HEK293 (cell line): ENCODE measurements at regions not wholly inside any gene's neighbourhood (a gene's known extent, or its start where the extent isn't known, plus 50 kb on each side); places are given as distances from the start of the nearest gene placed in this dataset.

Experiments used
- CTCF ChIA-PET: fragments of 350-600 bp; formaldehyde crosslinking; extraction: SDS; loops from one replicate; lab custom pipeline; 2021; ENCODE audit warnings: antibody characterized with exemption; lab: Yijun Ruan, JAX
- POLR2A ChIA-PET: fragments of 300-600 bp; formaldehyde crosslinking; extraction: SDS; loops from one replicate; lab custom pipeline; 2020; ENCODE audit warnings: antibody characterized with exemption, inconsistent platforms; lab: Yijun Ruan, JAX
- H3K27ac ChIP-seq: fragments of 200-500 bp; sonication (Bioruptor generic); 2 replicates; pipeline ENCODE4 v1.5.1; 2014; ENCODE audit warnings: low read depth, low read length, control low read depth, inconsistent platforms; ENCODE audit errors: extremely low read depth
- H3K36me3 ChIP-seq, 2 experiments: fragments of 200-500 bp in 1 of 2; sonication (Bioruptor generic) in 1 of 2; 1 replicate in 1 of 2; 2 replicates in 1 of 2; pipeline ENCODE4 v1.5.1; 2014 to 2017; ENCODE audit warnings: inconsistent platforms in 2 of 2, low read length in 2 of 2; ENCODE audit not compliant: control insufficient read depth in 2 of 2, insufficient read depth in 1 of 2
- H3K4me1 ChIP-seq: fragments of 200-500 bp; sonication (Bioruptor generic); 2 replicates; pipeline ENCODE4 v1.5.1; 2014; ENCODE audit warnings: mild to moderate bottlenecking, low read length, inconsistent platforms; ENCODE audit not compliant: control insufficient read depth, insufficient read depth
- H3K4me3 ChIP-seq: 2 replicates; pipeline ENCODE4 v1.5.1; 2011; ENCODE audit warnings: low read depth, mild to moderate bottlenecking, control low read depth, low read length, moderate library complexity
- H3K9me3 ChIP-seq: fragments of 200-500 bp; sonication (Bioruptor generic); 2 replicates; pipeline ENCODE4 v1.5.1; 2014; ENCODE audit warnings: low read depth, low read length, inconsistent platforms; ENCODE audit not compliant: control insufficient read depth, insufficient read depth
- KLF1 ChIP-seq: fragments of 450-650 bp; formaldehyde crosslinking; IDR thresholded peaks from 2 replicates; pipeline ENCODE4 v1.5.1; 2016; ENCODE audit warnings: missing biosample characterization, missing genetic modification characterization
- PRDM1 ChIP-seq: fragments of 450-650 bp; formaldehyde crosslinking; IDR thresholded peaks from 2 replicates; pipeline ENCODE4; 2016; ENCODE audit warnings: missing biosample characterization, missing genetic modification characterization
- RBAK ChIP-seq: fragments of 450-650 bp; formaldehyde crosslinking; IDR thresholded peaks from 2 replicates; pipeline ENCODE4 v1.5.1; 2016; ENCODE audit warnings: missing biosample characterization, missing genetic modification characterization
- YY1 ChIP-seq: fragments of 450-650 bp; formaldehyde crosslinking; IDR thresholded peaks from 2 replicates; pipeline ENCODE4 v1.5.1; 2018; ENCODE audit warnings: missing biosample characterization, missing genetic modification characterization
- YY2 ChIP-seq: fragments of 450-650 bp; formaldehyde crosslinking; IDR thresholded peaks from 2 replicates; pipeline ENCODE4 v1.5.1; 2016; ENCODE audit warnings: missing biosample characterization, missing genetic modification characterization
- ZNF175 ChIP-seq: fragments of 450-650 bp; formaldehyde crosslinking; IDR thresholded peaks from 2 replicates; pipeline ENCODE4 v1.5.1; 2016; ENCODE audit warnings: missing biosample characterization, missing genetic modification characterization
- ZNF19 ChIP-seq: fragments of 450-650 bp; formaldehyde crosslinking; IDR thresholded peaks from 2 replicates; pipeline ENCODE4; 2016; ENCODE audit warnings: missing biosample characterization, missing genetic modification characterization, low read depth
- ZNF366 ChIP-seq: fragments of 450-650 bp; formaldehyde crosslinking; conservative IDR thresholded peaks from 2 replicates; pipeline ENCODE4 v1.5.1; 2016; ENCODE audit warnings: missing biosample characterization, missing genetic modification characterization
- ZNF404 ChIP-seq: fragments of 450-650 bp; formaldehyde crosslinking; IDR thresholded peaks from 2 replicates; pipeline ENCODE4 v1.5.1; 2017; ENCODE audit warnings: missing biosample characterization, missing genetic modification characterization
- ZNF426 ChIP-seq: fragments of 450-650 bp; formaldehyde crosslinking; IDR thresholded peaks from 2 replicates; pipeline ENCODE4 v1.5.1; 2017; ENCODE audit warnings: missing biosample characterization, missing genetic modification characterization, mild to moderate bottlenecking, inconsistent platforms, moderate library complexity
- ZNF433 ChIP-seq: fragments of 450-650 bp; formaldehyde crosslinking; IDR thresholded peaks from 2 replicates; pipeline ENCODE4 v1.5.1; 2016; ENCODE audit warnings: missing biosample characterization, missing genetic modification characterization, low read depth
- ZNF558 ChIP-seq: fragments of 450-650 bp; formaldehyde crosslinking; IDR thresholded peaks from 2 replicates; pipeline ENCODE4 v1.5.1; 2016; ENCODE audit warnings: missing biosample characterization, missing genetic modification characterization
- ZNF654 ChIP-seq: fragments of 450-650 bp; formaldehyde crosslinking; IDR thresholded peaks from 2 replicates; pipeline ENCODE4 v1.5.1; 2016; ENCODE audit warnings: low read depth, missing biosample characterization, missing genetic modification characterization
- ZNF670 ChIP-seq: fragments of 450-650 bp; formaldehyde crosslinking; IDR thresholded peaks from 2 replicates; pipeline ENCODE4 v1.5.1; 2016; ENCODE audit warnings: missing biosample characterization, missing genetic modification characterization, low read depth
- ZNF792 ChIP-seq: fragments of 450-650 bp; formaldehyde crosslinking; IDR thresholded peaks from 2 replicates; pipeline ENCODE4 v1.5.1; 2016; ENCODE audit warnings: missing biosample characterization, missing genetic modification characterization
- TF ChIP-seq, protein P1 (sequence below): fragments of 450-650 bp; formaldehyde crosslinking; IDR thresholded peaks from 2 replicates; pipeline ENCODE4 v1.5.1; 2016; ENCODE audit warnings: missing biosample characterization, missing genetic modification characterization, low read depth
- TF ChIP-seq, protein P2 (sequence below): fragments of 450-650 bp; formaldehyde crosslinking; IDR thresholded peaks from 2 replicates; pipeline ENCODE4 v1.5.1; 2016; ENCODE audit warnings: missing biosample characterization, missing genetic modification characterization
- TF ChIP-seq, protein P3 (sequence below): fragments of 450-650 bp; formaldehyde crosslinking; IDR thresholded peaks from 2 replicates; pipeline ENCODE4 v1.5.1; 2016; ENCODE audit warnings: missing biosample characterization, missing genetic modification characterization, borderline replicate concordance
- TF ChIP-seq, protein P4 (sequence below): fragments of 450-650 bp; formaldehyde crosslinking; IDR thresholded peaks from 2 replicates; pipeline ENCODE4 v1.5.1; 2016; ENCODE audit warnings: missing biosample characterization, missing genetic modification characterization

DNA sequence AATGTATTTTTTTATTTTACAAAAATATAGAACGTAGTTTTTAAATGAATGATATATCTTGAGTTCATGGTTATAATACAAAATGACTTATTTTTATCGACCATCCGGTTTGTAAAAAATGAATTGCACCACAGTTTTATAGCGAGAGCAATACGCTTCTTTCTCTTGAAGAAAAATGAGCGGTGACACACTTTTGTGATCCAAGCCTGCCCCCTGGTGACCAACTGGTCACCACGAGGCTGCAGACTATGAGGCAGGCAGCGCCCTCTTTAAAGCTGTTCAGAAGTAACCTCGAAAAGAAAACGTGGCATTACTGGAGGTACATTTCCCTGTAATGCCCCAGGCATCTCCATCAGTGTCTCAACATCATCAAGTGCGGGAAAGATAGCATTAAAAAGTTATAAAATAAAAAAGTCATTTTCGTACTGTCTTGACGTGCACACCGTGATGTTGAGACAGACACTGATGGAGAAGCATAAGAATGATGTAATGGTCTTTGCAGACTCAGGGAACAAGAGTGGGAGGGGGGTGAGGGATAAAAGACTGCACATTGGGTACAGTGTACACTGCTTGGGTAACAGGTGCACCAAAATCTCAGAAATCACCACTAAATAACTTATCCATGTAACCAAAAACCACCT, 734.2 kb upstream of the ADAMTS5 start (continued):
- TF ChIP-seq, protein P1, sequence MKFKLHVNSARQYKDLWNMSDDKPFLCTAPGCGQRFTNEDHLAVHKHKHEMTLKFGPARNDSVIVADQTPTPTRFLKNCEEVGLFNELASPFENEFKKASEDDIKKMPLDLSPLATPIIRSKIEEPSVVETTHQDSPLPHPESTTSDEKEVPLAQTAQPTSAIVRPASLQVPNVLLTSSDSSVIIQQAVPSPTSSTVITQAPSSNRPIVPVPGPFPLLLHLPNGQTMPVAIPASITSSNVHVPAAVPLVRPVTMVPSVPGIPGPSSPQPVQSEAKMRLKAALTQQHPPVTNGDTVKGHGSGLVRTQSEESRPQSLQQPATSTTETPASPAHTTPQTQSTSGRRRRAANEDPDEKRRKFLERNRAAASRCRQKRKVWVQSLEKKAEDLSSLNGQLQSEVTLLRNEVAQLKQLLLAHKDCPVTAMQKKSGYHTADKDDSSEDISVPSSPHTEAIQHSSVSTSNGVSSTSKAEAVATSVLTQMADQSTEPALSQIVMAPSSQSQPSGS (tag by site-specific recombination), result peak; percentile 76
- peak; percentile 25; the same call in 1 of the 2 replicates for TF ChIP-seq PRDM1 (tag by site-specific recombination)
- TF ChIP-seq ZNF654 (tag by site-specific recombination), result peak; percentile 87

DNA sequence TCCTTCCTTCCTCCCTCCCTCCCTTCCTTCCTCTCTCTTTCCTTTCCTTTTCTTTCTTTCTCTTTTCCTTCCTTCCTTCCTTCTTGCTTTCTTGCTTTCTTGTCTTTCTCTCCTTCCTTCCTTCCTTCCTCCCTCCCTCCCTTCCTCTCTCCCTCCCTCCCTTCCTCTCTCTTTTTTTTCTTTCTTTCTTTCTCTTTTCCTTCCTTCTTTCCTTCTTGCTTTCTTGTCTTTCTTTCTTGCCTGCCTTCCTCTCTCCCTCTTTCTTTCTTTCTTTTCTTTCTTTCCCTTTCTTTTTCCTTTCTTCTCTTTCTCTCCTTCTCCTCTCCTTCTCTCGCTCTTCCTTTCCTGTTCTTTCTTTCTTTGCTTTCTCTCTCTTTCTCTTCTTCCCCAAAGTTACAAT, 728.4 kb upstream of the ADAMTS5 start:
- H3K4me3 ChIP-seq, result no peak overlapping the region
- no peaks in the 10 kb centered on the region for H3K36me3 ChIP-seq
- ChIA-PET CTCF (interaction anchor here (0.6 kb wide), 3 partner anchors 34 to 1050 kb away, joined by 3 to 4 read pairs (median 4); no protein-coding TSS in a partner anchor), POLR2A (no interaction called here)
- no peak overlapping the region for H3K27ac ChIP-seq
- H3K4me1 ChIP-seq, result no peaks in the 10 kb centered on the region
- peak; percentile 71 for TF ChIP-seq ZNF366 (tag by site-specific recombination)
- TF ChIP-seq PRDM1 (tag by site-specific recombination), result peak; percentile 93
- TF ChIP-seq, protein P2, sequence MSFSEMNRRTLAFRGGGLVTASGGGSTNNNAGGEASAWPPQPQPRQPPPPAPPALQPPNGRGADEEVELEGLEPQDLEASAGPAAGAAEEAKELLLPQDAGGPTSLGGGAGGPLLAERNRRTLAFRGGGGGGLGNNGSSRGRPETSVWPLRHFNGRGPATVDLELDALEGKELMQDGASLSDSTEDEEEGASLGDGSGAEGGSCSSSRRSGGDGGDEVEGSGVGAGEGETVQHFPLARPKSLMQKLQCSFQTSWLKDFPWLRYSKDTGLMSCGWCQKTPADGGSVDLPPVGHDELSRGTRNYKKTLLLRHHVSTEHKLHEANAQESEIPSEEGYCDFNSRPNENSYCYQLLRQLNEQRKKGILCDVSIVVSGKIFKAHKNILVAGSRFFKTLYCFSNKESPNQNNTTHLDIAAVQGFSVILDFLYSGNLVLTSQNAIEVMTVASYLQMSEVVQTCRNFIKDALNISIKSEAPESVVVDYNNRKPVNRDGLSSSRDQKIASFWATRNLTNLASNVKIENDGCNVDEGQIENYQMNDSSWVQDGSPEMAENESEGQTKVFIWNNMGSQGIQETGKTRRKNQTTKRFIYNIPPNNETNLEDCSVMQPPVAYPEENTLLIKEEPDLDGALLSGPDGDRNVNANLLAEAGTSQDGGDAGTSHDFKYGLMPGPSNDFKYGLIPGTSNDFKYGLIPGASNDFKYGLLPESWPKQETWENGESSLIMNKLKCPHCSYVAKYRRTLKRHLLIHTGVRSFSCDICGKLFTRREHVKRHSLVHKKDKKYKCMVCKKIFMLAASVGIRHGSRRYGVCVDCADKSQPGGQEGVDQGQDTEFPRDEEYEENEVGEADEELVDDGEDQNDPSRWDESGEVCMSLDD (tag by site-specific recombination), result no peak
- H3K9me3 ChIP-seq, result no peaks in the 10 kb centered on the region

DNA sequence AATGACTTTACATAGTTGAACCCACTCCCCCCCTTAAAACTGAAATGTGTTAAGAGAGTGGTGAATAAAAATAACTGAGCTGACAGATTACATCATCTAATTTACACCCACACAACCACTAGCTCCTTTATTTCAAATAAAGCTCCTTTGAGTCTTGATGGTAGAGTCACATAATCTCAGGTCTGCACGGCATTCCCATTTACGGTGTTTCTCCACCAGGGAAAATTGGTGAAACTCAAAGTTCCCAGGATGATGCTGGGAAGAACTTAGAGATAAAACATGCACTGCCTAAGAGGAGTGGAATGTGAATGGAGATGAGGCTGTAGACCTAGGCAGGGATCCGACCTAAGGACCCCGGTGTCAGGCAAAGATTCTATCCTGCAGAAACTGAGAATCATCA, 727.8 kb upstream of the ADAMTS5 start:
- H3K9me3 ChIP-seq, result no peaks in the 10 kb centered on the region
- TF ChIP-seq ZNF426 (tag by site-specific recombination), result no peak
- no peak for TF ChIP-seq ZNF670 (tag by site-specific recombination)
- no peak for TF ChIP-seq ZNF19
- no peak for TF ChIP-seq ZNF404
- TF ChIP-seq YY2 (tag by site-specific recombination), result no peak
- no peak for TF ChIP-seq ZNF175 (tag by site-specific recombination)
- no peak for TF ChIP-seq RBAK (tag by site-specific recombination)
- no peak for TF ChIP-seq ZNF792
- TF ChIP-seq ZNF654 (tag by site-specific recombination), result no peak
- no peak for TF ChIP-seq ZNF433
- TF ChIP-seq, protein P3, sequence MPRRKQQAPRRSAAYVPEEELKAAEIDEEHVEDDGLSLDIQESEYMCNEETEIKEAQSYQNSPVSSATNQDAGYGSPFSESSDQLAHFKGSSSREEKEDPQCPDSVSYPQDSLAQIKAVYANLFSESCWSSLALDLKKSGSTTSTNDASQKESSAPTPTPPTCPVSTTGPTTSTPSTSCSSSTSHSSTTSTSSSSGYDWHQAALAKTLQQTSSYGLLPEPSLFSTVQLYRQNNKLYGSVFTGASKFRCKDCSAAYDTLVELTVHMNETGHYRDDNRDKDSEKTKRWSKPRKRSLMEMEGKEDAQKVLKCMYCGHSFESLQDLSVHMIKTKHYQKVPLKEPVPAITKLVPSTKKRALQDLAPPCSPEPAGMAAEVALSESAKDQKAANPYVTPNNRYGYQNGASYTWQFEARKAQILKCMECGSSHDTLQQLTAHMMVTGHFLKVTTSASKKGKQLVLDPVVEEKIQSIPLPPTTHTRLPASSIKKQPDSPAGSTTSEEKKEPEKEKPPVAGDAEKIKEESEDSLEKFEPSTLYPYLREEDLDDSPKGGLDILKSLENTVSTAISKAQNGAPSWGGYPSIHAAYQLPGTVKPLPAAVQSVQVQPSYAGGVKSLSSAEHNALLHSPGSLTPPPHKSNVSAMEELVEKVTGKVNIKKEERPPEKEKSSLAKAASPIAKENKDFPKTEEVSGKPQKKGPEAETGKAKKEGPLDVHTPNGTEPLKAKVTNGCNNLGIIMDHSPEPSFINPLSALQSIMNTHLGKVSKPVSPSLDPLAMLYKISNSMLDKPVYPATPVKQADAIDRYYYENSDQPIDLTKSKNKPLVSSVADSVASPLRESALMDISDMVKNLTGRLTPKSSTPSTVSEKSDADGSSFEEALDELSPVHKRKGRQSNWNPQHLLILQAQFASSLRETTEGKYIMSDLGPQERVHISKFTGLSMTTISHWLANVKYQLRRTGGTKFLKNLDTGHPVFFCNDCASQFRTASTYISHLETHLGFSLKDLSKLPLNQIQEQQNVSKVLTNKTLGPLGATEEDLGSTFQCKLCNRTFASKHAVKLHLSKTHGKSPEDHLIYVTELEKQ, result no peak
- TF ChIP-seq, protein P4, sequence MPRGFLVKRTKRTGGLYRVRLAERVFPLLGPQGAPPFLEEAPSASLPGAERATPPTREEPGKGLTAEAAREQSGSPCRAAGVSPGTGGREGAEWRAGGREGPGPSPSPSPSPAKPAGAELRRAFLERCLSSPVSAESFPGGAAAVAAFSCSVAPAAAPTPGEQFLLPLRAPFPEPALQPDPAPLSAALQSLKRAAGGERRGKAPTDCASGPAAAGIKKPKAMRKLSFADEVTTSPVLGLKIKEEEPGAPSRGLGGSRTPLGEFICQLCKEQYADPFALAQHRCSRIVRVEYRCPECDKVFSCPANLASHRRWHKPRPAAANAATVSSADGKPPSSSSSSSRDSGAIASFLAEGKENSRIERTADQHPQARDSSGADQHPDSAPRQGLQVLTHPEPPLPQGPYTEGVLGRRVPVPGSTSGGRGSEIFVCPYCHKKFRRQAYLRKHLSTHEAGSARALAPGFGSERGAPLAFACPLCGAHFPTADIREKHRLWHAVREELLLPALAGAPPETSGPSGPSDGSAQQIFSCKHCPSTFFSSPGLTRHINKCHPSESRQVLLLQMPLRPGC (tag by site-specific recombination), result no peak
- TF ChIP-seq KLF1 (tag by site-specific recombination), result no peak
- TF ChIP-seq ZNF558 (tag by site-specific recombination), result no peak
- no peak for TF ChIP-seq YY1 (tag by site-specific recombination)
- H3K27ac ChIP-seq, result no peak overlapping the region
- no peaks in the 10 kb centered on the region for H3K36me3 ChIP-seq
- no peaks in the 10 kb centered on the region for H3K4me1 ChIP-seq
- ChIA-PET POLR2A (no interaction called here), CTCF (interaction anchor here (0.5 to 1.3 kb wide), 3 partner anchors 396 to 1051 kb away, joined by 3 to 4 read pairs (median 3); no protein-coding TSS in a partner anchor)
- no peak overlapping the region for H3K4me3 ChIP-seq
